ENCODE measurements at regions not wholly inside any gene's neighbourhood (a gene's known extent, or its start where the extent isn't known, plus 50 kb on each side); places are given as distances from the start of the nearest gene placed in this dataset.
"Not testable (repeated sequence)": the region's sequence is repeated elsewhere in the genome, so short reads cannot be mapped to it uniquely, and the experiment has no call there.

GRCh38 chr11:101262995-101263394 is 133.4 kb upstream of the PGR start:
- TF ChIP-seq CTCF (conservative IDR thresholded peaks at IDR 0.05; ENCODE audit: control insufficient read depth, insufficient read depth, low read depth, low read length) = no peak
- no peak for DNase-seq (ENCODE audit: low read depth)

GRCh38 chr11:101262258-101262657 is 132.6 kb upstream of the PGR start:
- no peak for DNase-seq (ENCODE audit: low read depth)
- H3K4me3 ChIP-seq (ENCODE audit: control insufficient read depth, low read depth, low read length) = no peak overlapping the region
- no peak for TF ChIP-seq CTCF (conservative IDR thresholded peaks at IDR 0.05; ENCODE audit: control insufficient read depth, insufficient read depth, low read depth, low read length)

More at GRCh38 chr11:101262995-101263394, 133.4 kb upstream of the PGR start:
- H3K4me3 ChIP-seq (ENCODE audit: control insufficient read depth, low read depth, low read length) = no peak overlapping the region

- TF ChIP-seq CTCF (conservative IDR thresholded peaks at IDR 0.05; ENCODE audit: control insufficient read depth, insufficient read depth, low read depth, low read length) = no peak
- no peak overlapping the region for H3K4me3 ChIP-seq (ENCODE audit: control insufficient read depth, low read depth, low read length)
- no peak for DNase-seq (ENCODE audit: low read depth)
Observed at GRCh38 chr11:101255036-101255435, 125.4 kb upstream of the PGR start.

- no peak for TF ChIP-seq CTCF (conservative IDR thresholded peaks at IDR 0.05; ENCODE audit: control insufficient read depth, insufficient read depth, low read depth, low read length)
- no peak overlapping the region for H3K4me3 ChIP-seq (ENCODE audit: control insufficient read depth, low read depth, low read length)
- no peak for DNase-seq (ENCODE audit: low read depth)
Observed at GRCh38 chr11:101254037-101254436, 124.4 kb upstream of the PGR start.

- H3K4me3 ChIP-seq (ENCODE audit: control insufficient read depth, low read depth, low read length); DNase-seq (ENCODE audit: low read depth): not testable (repeated sequence)
Observed at GRCh38 chr11:101245635-101246034, 116.0 kb upstream of the PGR start.

GRCh38 chr11:101245081-101245480 is 115.5 kb upstream of the PGR start:
- H3K4me3 ChIP-seq (ENCODE audit: control insufficient read depth, low read depth, low read length); DNase-seq (ENCODE audit: low read depth): not testable (repeated sequence)

- no peak overlapping the region for H3K4me3 ChIP-seq (ENCODE audit: control insufficient read depth, low read depth, low read length)
- DNase-seq (ENCODE audit: low read depth) = no peak
- no peak for TF ChIP-seq CTCF (conservative IDR thresholded peaks at IDR 0.05; ENCODE audit: control insufficient read depth, insufficient read depth, low read depth, low read length)
Observed at GRCh38 chr11:101241160-101241795, 111.7 kb upstream of the PGR start.

GRCh38 chr11:101231207-101231834 is 101.7 kb upstream of the PGR start:
- H3K4me3 ChIP-seq (ENCODE audit: control insufficient read depth, low read depth, low read length); DNase-seq (ENCODE audit: low read depth): not testable (repeated sequence)
